ENCODE measurements at regions not wholly inside any gene's neighbourhood (a gene's known extent, or its start where the extent isn't known, plus 50 kb on each side); places are given as distances from the start of the nearest gene placed in this dataset.

DNA sequence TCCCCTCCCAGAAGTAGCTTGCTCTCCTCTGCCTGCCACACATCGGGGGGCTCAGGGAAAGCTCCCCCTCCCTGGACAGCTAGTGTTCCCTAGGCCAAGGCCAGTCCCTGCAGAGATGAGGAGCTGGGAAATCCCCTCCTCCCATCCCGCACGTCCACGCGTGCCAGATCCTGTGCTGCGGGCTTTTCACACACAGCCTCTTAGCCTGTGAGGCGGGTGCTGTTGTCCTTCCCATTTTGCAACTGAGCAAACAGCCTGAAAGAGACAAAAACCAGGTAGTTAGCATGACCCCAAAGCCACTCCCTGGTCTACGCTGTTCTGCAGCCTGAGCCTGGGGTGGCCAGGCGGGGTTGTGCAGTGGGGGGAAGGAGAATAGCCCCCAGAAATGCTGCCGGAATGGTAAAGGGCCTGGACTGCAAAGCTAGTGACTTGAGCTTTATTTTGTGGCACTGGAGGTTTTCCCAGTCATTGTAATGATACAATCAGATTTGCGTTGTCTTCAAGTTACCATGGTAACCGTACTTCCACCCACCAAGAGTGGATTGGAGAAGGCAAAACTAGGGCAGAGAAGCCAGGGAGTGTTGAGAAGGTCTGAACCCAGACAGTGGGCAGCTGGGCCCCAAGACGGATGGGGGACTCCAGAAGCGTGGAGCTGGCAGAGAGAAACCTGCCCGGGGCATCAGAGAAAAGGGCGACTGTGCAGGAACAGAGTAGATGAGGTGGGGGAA is 98.6 kb upstream of the KCTD7 start:
- no peak for DNase-seq
- ChIA-PET CTCF (no interaction called here), POLR2A (ENCODE audit: unreplicated experiment) (no interaction called here)
- H3F3A ChIP-seq (ENCODE audit: insufficient read depth, low read depth) = no peaks in the 10 kb centered on the region
- intact Hi-C loops (cut with micrococcal nuclease; ENCODE audit: unreplicated experiment) = no loop called here
- H3K4me3 ChIP-seq = no peak overlapping the region
- no peaks in the 10 kb centered on the region for H3K79me2 ChIP-seq (ENCODE audit: low read depth)
- no peak overlapping the region for H3K4me2 ChIP-seq
- no peak overlapping the region for H3K27ac ChIP-seq
- H4K20me1 ChIP-seq (ENCODE audit: insufficient read depth) = no peaks in the 10 kb centered on the region
- H3K9me3 ChIP-seq (ENCODE audit: insufficient read depth, low read depth) = no peaks in the 10 kb centered on the region
- H2AFZ ChIP-seq = no peak overlapping the region
- no peaks in the 10 kb centered on the region for H3K36me3 ChIP-seq (ENCODE audit: low read depth)
- no peaks in the 10 kb centered on the region for H3K9me2 ChIP-seq (ENCODE audit: insufficient read depth)
- H3K27me3 ChIP-seq (ENCODE audit: insufficient read depth, low read depth) = no peaks in the 10 kb centered on the region
- no peaks in the 10 kb centered on the region for H3K4me1 ChIP-seq (replicated peaks; ENCODE audit: insufficient read depth)
- BruUV-seq (replicated peaks) = no TSS peak
- TF ChIP-seq EZH2 (IDR thresholded peaks at IDR 0.05; ENCODE audit: low read depth) = no peak
- no peak for TF ChIP-seq CTCF (conservative IDR thresholded peaks at IDR 0.05)

DNA sequence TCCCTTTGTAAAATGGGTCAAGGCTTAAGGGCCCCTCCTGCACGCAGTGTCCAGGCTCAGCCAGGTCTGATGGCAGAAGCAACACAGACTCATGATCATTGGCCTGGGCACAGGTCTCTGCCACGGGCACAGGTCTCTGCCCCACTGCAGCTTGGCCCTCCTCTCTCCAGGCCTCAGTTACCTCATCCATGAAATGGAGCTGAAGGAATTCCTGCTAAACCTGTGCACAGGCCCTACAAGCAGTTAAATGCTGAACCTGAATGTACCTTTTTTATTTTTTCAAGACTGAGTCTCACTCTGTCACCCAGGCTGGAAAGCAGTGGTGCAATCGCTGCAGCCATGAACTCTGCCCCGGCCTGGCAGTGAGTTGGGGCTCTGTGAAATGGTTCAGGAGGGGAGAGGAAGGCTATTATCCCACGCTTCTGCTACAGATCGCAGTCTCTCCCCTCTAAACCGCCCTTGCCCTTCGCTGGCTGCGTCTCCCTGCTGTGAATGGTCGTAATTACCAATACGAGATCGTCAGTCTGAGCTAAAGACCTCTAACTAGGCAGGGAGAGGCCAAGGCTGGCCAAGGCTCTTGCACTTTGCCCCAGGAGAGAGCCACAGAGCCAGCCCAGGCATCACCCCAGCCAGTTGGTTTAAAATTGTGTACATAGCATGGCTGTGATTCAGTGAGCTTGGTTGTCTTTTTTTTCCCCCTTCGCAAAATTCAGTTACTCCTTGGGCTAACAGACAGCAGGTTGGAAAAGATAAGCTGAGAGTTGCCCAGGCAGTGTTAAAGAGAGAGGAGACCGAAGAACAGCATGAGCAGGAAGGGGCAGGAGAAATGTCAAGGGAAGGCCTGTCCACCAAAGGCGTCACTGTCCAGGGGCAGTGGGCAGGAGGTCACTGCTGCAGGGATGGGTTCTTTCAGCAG is 93.0 kb upstream of the KCTD7 start:
- intact Hi-C loops (cut with micrococcal nuclease; ENCODE audit: unreplicated experiment) = no loop called here
- DNase-seq = no peak
- TF ChIP-seq CTCF (conservative IDR thresholded peaks at IDR 0.05) (no peak), EZH2 (IDR thresholded peaks at IDR 0.05; ENCODE audit: low read depth) (no peak)
- no peak overlapping the region for H2AFZ ChIP-seq
- no peaks in the 10 kb centered on the region for H3K9me2 ChIP-seq (ENCODE audit: insufficient read depth)
- no peaks in the 10 kb centered on the region for H3K79me2 ChIP-seq (ENCODE audit: low read depth)
- H3K4me2 ChIP-seq = no peak overlapping the region
- no peaks in the 10 kb centered on the region for H3K9me3 ChIP-seq (ENCODE audit: insufficient read depth, low read depth)
- no peak overlapping the region for H3K4me3 ChIP-seq
- peaks cover 4% of the 10 kb centered on the region; the same call in 1 of the 2 replicates for H4K20me1 ChIP-seq (ENCODE audit: insufficient read depth)
- no peak overlapping the region for H3K27ac ChIP-seq
- H3K27me3 ChIP-seq (ENCODE audit: insufficient read depth, low read depth) = no peaks in the 10 kb centered on the region
- H3F3A ChIP-seq (ENCODE audit: insufficient read depth, low read depth) = no peaks in the 10 kb centered on the region
- H3K4me1 ChIP-seq (replicated peaks; ENCODE audit: insufficient read depth) = no peaks in the 10 kb centered on the region
- POLR2A ChIA-PET (ENCODE audit: unreplicated experiment) = no interaction called here
- BruUV-seq (replicated peaks) = no TSS peak
- CTCF ChIA-PET = no interaction called here
- H3K36me3 ChIP-seq (ENCODE audit: low read depth) = no peaks in the 10 kb centered on the region

DNA sequence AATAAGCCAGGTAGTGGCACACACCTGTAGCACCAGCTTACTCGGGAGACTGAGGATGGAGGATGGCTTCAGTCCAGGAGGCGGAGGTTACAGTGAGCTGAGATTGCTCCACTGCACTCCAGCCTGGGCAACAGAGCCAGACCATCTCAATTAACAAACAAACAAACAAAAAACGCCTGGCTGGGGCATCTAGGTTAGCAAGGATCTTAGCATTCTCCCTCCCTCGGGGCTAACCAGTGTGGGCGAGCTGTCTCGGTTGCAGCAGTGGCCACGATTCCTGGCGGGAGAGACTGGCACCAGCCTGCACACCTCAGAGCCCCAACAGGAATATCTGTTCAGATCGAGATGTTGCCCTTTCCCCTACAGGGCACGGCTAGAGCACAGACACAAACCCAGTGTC is 91.3 kb upstream of the KCTD7 start:
- TF ChIP-seq EZH2 (IDR thresholded peaks at IDR 0.05; ENCODE audit: low read depth) = no peak
- TF ChIP-seq CTCF (conservative IDR thresholded peaks at IDR 0.05) = no peak
- intact Hi-C loops (cut with micrococcal nuclease; ENCODE audit: unreplicated experiment) = no loop called here
- H4K20me1 ChIP-seq (ENCODE audit: insufficient read depth) = peaks cover 4% of the 10 kb centered on the region; the same call in 1 of the 2 replicates
- H3F3A ChIP-seq (ENCODE audit: insufficient read depth, low read depth) = no peaks in the 10 kb centered on the region
- no peaks in the 10 kb centered on the region for H3K79me2 ChIP-seq (ENCODE audit: low read depth)
- no peaks in the 10 kb centered on the region for H3K27me3 ChIP-seq (ENCODE audit: insufficient read depth, low read depth)
- H3K36me3 ChIP-seq (ENCODE audit: low read depth) = no peaks in the 10 kb centered on the region
- ChIA-PET POLR2A (ENCODE audit: unreplicated experiment) (no interaction called here), CTCF (no interaction called here)
- no peak overlapping the region for H2AFZ ChIP-seq
- no peak overlapping the region for H3K4me3 ChIP-seq
- H3K4me1 ChIP-seq (replicated peaks; ENCODE audit: insufficient read depth) = no peaks in the 10 kb centered on the region
- DNase-seq = no peak
- H3K9me3 ChIP-seq (ENCODE audit: insufficient read depth, low read depth) = no peaks in the 10 kb centered on the region
- H3K4me2 ChIP-seq = no peak overlapping the region
- no peaks in the 10 kb centered on the region for H3K9me2 ChIP-seq (ENCODE audit: insufficient read depth)
- BruUV-seq (replicated peaks) = no TSS peak
- H3K27ac ChIP-seq = no peak overlapping the region
